Gastroesophageal sphincter (tissue), 4 donors: ENCODE measurements at regions not wholly inside any gene's neighbourhood (a gene's known extent, or its start where the extent isn't known, plus 50 kb on each side); places are given as distances from the start of the nearest gene placed in this dataset.

Experiments used
- ATAC-seq: fragments of 150-250 bp; one replicate; pipeline ENCODE4 v1.9.1; 2016; ENCODE audit warnings: mild to moderate bottlenecking, moderate library complexity
- H3K27ac ChIP-seq, 4 donors: fragments of 200-600 bp; sonication (generic) in 3 of 4; 1 replicate in 3 of 4; 2 replicates in 1 of 4; pipeline ENCODE4 v1.5.1; 2016 to 2019
- H3K27me3 ChIP-seq: fragments of 200-600 bp; sonication (generic); one replicate; pipeline ENCODE4 v1.5.1; 2019
- H3K36me3 ChIP-seq, 2 donors: fragments of 200-600 bp; sonication (generic); one replicate each; pipeline ENCODE4 v1.5.1; 2019; ENCODE audit warnings: control low read depth in 1 of 2
- H3K4me1 ChIP-seq, 3 donors: fragments of 200-600 bp; sonication (generic); 1 replicate in 2 of 3; 2 replicates in 1 of 3; pipeline ENCODE4 v1.5.1; 2016 to 2019; ENCODE audit warnings: control low read depth in 2 of 3
- H3K4me3 ChIP-seq, 2 donors: fragments of 200-600 bp; sonication (generic); one replicate each; pipeline ENCODE4 v1.5.1; 2019; ENCODE audit warnings: mild to moderate bottlenecking in 1 of 2, moderate library complexity in 1 of 2
- H3K9me3 ChIP-seq, 3 donors: fragments of 200-600 bp; sonication (generic); one replicate each; pipeline ENCODE4 v1.5.1; 2017 to 2019; ENCODE audit warnings: control low read depth in 2 of 3
- EP300 ChIP-seq: sonication (generic); formaldehyde crosslinking; IDR thresholded peaks from one replicate; pipeline ENCODE4 v1.6.1; 2017; ENCODE audit warnings: antibody characterized with exemption, mild to moderate bottlenecking
- POLR2A ChIP-seq, 2 donors: fragments of 450-650 bp; IDR thresholded peaks; one replicate each; pipeline ENCODE4 v1.6.1; 2017; ENCODE audit warnings: antibody characterized with exemption in 2 of 2, mild to moderate bottlenecking in 2 of 2, moderate library complexity in 1 of 2
- POLR2AphosphoS5 ChIP-seq: sonication (generic); formaldehyde crosslinking; IDR thresholded peaks from one replicate; pipeline ENCODE4 v1.6.1; 2017; ENCODE audit warnings: antibody characterized with exemption
- WGBS, 2 donors: methylation state at CpG; one replicate each; pipeline ENCODE4 v1.1.5; 2018; ENCODE audit warnings: low coverage in 1 of 2; 5-methylcytosine and 5-hydroxymethylcytosine counted together
- TF ChIP-seq, protein P1 (sequence below), 4 experiments: fragments of 200-600 bp in 2 of 4; fragments of 450-650 bp in 2 of 4; sonication (generic) in 1 of 4; IDR thresholded peaks; one replicate each; pipeline ENCODE4 v1.5.1; 2017 to 2019; ENCODE audit warnings: antibody characterized with exemption in 4 of 4, mild to moderate bottlenecking in 2 of 4, moderate library complexity in 2 of 4

DNA sequence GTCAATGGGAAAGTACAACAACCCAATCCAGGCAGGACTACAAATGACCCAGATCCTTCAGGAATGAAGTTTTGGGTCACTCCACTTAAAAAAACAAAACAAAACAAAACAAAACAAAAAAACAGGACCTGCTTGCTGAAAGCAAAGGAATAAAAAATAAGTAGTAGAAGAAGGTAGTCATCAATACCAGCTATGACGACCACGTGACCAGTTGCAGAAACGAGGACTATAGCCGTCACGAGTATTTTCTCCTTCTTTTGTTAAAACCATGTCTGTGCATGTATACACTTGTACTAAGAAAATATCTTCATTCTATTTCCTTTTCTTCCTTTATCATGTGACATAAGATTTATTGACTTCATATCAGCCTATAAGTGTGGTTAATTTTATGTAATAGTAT is 308.4 kb upstream of the DEFB112 start:
- H3K4me3 ChIP-seq, result no peak overlapping the region
- 91 to 94% methylated on average over 5 of the region's 5 CpGs for WGBS, 2 donors
- H3K9me3 ChIP-seq, result peaks cover 0 to 18% (median 0%) of the 10 kb centered on the region in 3 donors
- H3K27ac ChIP-seq, result no peak overlapping the region
- no peaks in the 10 kb centered on the region for H3K4me1 ChIP-seq
- TF ChIP-seq EP300, result no peak
- TF ChIP-seq POLR2A (IDR thresholded peaks at IDR 0.05), result no peak
- no peak for TF ChIP-seq POLR2AphosphoS5
- TF ChIP-seq, protein P1, sequence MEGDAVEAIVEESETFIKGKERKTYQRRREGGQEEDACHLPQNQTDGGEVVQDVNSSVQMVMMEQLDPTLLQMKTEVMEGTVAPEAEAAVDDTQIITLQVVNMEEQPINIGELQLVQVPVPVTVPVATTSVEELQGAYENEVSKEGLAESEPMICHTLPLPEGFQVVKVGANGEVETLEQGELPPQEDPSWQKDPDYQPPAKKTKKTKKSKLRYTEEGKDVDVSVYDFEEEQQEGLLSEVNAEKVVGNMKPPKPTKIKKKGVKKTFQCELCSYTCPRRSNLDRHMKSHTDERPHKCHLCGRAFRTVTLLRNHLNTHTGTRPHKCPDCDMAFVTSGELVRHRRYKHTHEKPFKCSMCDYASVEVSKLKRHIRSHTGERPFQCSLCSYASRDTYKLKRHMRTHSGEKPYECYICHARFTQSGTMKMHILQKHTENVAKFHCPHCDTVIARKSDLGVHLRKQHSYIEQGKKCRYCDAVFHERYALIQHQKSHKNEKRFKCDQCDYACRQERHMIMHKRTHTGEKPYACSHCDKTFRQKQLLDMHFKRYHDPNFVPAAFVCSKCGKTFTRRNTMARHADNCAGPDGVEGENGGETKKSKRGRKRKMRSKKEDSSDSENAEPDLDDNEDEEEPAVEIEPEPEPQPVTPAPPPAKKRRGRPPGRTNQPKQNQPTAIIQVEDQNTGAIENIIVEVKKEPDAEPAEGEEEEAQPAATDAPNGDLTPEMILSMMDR (IDR thresholded peaks at IDR 0.05), result no peak
- H3K27me3 ChIP-seq, result no peaks in the 10 kb centered on the region
- no peaks in the 10 kb centered on the region for H3K36me3 ChIP-seq
- ATAC-seq, result no peak

DNA sequence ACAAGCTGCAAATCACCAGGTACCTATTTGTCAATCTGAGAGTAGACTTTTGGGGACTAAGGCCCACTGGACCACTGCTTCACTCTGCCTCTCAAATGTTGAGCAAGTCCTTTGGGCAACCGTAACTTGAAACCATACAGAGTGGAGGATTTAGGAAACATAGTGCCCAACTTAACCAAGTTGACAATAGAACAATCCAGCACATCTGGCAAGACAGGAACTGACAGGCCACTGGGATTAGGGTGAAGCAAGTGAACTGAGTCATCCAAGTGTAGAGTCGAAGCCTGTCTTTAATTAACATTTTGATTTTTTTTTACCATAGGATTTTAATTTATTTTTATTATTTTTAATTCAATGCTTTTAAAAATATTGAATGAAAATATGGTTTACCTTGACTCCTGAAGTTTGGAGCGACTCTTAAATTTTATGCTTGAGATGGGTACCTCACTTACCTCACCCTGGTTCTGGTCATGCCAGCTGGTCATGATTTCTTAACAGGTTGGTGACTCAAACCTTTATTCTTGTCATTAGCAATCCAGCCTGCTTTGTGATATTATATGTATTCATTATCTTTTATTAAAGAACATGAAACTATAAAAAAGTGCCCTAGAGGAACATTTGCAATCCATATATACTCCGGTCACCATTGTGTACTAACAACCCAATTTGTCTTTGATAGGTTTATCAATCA is 312.1 kb upstream of the DEFB112 start:
- 85 to 89% methylated on average over 2 to 4 of the region's 4 CpGs for WGBS, 2 donors
- no peaks in the 10 kb centered on the region for H3K27me3 ChIP-seq
- ATAC-seq, result no peak
- no peak overlapping the region for H3K27ac ChIP-seq
- no peaks in the 10 kb centered on the region for H3K9me3 ChIP-seq
- H3K36me3 ChIP-seq, result no peaks in the 10 kb centered on the region
- no peak overlapping the region for H3K4me3 ChIP-seq
- TF ChIP-seq POLR2AphosphoS5 (no peak), EP300 (no peak), POLR2A (IDR thresholded peaks at IDR 0.05) (no peak)
- TF ChIP-seq, protein P1 (IDR thresholded peaks at IDR 0.05), result no peak
- no peaks in the 10 kb centered on the region for H3K4me1 ChIP-seq

DNA sequence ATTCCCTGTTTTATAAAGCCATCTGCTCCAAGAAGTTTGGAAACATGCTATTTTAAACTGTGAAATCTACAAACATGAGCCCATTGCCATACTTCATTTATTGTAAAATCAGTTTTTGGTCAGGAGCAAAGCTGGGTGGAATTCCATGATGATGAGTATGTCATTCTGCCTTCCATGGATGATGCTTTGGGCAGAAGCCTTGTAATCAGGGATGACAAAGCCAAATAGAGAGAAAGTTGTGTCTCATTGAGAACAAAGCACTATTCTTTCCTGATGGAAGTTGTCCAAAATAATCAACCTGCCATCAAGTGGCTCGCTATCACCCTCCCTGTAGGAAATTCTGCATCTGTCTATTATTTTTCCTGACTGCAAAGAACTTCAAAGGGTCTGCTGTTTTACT is 313.0 kb upstream of the DEFB112 start:
- 38 to 88% methylated on average over 1 of the region's 1 CpG for WGBS, 2 donors
- TF ChIP-seq, protein P1 (IDR thresholded peaks at IDR 0.05), result no peak
- TF ChIP-seq POLR2A (IDR thresholded peaks at IDR 0.05), result no peak
- no peak for TF ChIP-seq EP300
- TF ChIP-seq POLR2AphosphoS5, result no peak
- H3K36me3 ChIP-seq, result no peaks in the 10 kb centered on the region
- no peaks in the 10 kb centered on the region for H3K27me3 ChIP-seq
- H3K27ac ChIP-seq, result no peak overlapping the region
- no peaks in the 10 kb centered on the region for H3K4me1 ChIP-seq
- no peak for ATAC-seq
- no peaks in the 10 kb centered on the region for H3K9me3 ChIP-seq
- H3K4me3 ChIP-seq, result no peak overlapping the region

DNA sequence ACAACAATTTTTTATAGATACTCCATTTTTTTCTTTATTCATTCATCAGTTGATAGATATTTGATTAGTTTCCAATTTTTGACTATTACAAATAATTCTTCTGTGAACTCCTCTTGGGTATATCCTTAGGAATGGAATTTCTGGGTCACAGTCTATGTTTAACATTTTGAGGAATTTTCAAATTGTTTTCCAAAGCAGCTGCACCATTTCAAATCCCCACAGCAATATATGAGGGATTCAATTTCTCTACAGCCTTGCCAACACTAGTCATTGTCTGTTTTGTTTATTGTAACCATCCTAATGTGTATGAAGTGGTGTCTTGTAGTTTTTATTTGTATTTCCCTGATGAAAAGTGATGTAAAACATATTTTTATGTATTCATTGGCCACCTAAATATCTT is 320.3 kb upstream of the DEFB112 start:
- Histone ChIP-seq H3K4me3 (no peak overlapping the region), H3K4me1 (no peaks in the 10 kb centered on the region), H3K36me3 (no peaks in the 10 kb centered on the region), H3K27me3 (no peaks in the 10 kb centered on the region), H3K9me3 (peaks cover 0 to under 1% (median 0%) of the 10 kb centered on the region in 3 donors), H3K27ac (no peak overlapping the region)
- TF ChIP-seq POLR2AphosphoS5 (no peak), EP300 (no peak), POLR2A (IDR thresholded peaks at IDR 0.05) (no peak)
- TF ChIP-seq, protein P1 (IDR thresholded peaks at IDR 0.05), result no peak
- no peak for ATAC-seq

DNA sequence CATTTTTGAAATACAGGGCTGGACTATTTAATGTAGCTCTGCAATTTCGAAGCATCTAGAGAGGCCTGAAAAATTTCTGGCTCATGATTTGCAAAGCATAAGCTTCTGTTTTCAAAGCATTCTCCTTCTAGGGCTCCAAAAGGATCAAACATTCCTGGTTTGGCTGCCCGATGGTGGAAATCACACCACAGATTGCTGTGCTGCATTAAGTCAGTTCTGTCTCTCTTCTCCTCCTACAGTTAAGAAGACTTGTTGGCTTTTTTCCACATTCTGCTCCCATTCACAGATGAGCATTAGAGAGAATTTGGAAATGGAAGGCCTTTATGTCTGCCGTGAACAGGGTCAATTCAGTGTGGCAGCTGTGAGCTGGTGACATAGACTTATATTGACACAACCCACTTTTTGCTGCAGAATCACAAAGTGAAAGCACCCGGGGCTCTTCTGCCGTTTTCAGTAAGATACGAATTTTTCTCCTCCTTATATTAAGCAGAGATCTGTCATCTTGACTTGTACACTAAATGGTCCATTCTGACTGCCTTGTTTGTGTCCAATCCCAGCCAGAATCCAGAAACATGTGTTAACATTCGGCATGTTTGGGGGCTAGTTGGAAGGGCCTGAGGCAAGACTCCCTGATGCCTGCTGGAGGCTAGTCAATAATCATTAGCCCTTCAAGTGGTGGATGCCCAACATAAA is 330.8 kb upstream of the DEFB112 start:
- 31 to 43% methylated on average over 3 to 7 of the region's 7 CpGs for WGBS, 2 donors
- H3K4me3 ChIP-seq, result peak overlapping the region in 1 of 2 donors; percentile 17
- TF ChIP-seq POLR2A (IDR thresholded peaks at IDR 0.05) (no peak), POLR2AphosphoS5 (no peak), EP300 (no peak)
- TF ChIP-seq, protein P1 (IDR thresholded peaks at IDR 0.05), result no peak
- peaks cover 0 to 10% (median 0%) of the 10 kb centered on the region in 3 donors for H3K9me3 ChIP-seq
- no peaks in the 10 kb centered on the region for H3K4me1 ChIP-seq
- ATAC-seq, result no peak
- no peaks in the 10 kb centered on the region for H3K27me3 ChIP-seq
- H3K36me3 ChIP-seq, result no peaks in the 10 kb centered on the region
- H3K27ac ChIP-seq, result no peak overlapping the region
